ENCODE measurements at regions not wholly inside any gene's neighbourhood (a gene's known extent, or its start where the extent isn't known, plus 50 kb on each side); places are given as distances from the start of the nearest gene placed in this dataset.

DNA sequence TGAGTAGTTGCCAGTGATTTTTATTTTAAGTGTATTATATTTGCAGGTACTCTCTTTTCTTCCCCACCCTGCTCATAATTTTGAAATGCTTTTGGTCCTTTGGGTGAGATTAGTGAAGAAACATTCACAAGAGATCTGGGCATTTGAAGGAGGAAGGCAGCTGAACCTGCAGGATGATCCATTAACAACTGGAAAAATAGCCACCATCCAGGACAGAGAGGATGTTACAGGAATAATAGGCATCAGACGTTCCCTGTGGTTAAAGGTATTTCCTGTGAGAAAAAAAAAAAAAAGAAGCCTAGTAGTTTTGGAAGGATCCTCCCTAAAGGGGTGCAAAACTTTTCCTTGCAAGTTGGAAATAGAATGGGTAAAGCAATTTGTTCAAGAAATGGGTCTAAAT lies 145.3 kb downstream of the SLC38A4 start:
- Mint-ChIP-seq H3K27ac (ENCODE audit: low read depth, unreplicated experiment) (no peak overlapping the region), H3K4me1 (ENCODE audit: insufficient read depth, unreplicated experiment) (peaks cover 25% of the 10 kb centered on the region), H3K27me3 (ENCODE audit: insufficient read depth, unreplicated experiment) (no peaks in the 10 kb centered on the region), H3K36me3 (ENCODE audit: insufficient read depth, unreplicated experiment) (no peaks in the 10 kb centered on the region), H3K4me3 (ENCODE audit: unreplicated experiment) (no peak overlapping the region), H3K9me3 (ENCODE audit: unreplicated experiment) (peaks cover 17% of the 10 kb centered on the region)
- ChIA-PET CTCF (interaction anchor here (0.5 to 5.6 kb wide), 5 partner anchors 19 to 556 kb away, joined by 3 to 47 read pairs (median 3); no protein-coding TSS in a partner anchor), POLR2A (interaction anchor here (0.6 to 19.7 kb wide), 11 partner anchors 9 to 688 kb away, joined by 3 to 497 read pairs (median 6); partner anchors contain the start of genes SLC38A1 and SLC38A2)
- no peak for DNase-seq (ENCODE audit: unreplicated experiment)
- no TSS peak for BruUV-seq (replicated peaks)
- TF ChIP-seq, protein P1, sequence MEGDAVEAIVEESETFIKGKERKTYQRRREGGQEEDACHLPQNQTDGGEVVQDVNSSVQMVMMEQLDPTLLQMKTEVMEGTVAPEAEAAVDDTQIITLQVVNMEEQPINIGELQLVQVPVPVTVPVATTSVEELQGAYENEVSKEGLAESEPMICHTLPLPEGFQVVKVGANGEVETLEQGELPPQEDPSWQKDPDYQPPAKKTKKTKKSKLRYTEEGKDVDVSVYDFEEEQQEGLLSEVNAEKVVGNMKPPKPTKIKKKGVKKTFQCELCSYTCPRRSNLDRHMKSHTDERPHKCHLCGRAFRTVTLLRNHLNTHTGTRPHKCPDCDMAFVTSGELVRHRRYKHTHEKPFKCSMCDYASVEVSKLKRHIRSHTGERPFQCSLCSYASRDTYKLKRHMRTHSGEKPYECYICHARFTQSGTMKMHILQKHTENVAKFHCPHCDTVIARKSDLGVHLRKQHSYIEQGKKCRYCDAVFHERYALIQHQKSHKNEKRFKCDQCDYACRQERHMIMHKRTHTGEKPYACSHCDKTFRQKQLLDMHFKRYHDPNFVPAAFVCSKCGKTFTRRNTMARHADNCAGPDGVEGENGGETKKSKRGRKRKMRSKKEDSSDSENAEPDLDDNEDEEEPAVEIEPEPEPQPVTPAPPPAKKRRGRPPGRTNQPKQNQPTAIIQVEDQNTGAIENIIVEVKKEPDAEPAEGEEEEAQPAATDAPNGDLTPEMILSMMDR (IDR thresholded peaks at IDR 0.05; ENCODE audit: unreplicated experiment): no peak
- intact Hi-C loops (cut with micrococcal nuclease): no loop called here

DNA sequence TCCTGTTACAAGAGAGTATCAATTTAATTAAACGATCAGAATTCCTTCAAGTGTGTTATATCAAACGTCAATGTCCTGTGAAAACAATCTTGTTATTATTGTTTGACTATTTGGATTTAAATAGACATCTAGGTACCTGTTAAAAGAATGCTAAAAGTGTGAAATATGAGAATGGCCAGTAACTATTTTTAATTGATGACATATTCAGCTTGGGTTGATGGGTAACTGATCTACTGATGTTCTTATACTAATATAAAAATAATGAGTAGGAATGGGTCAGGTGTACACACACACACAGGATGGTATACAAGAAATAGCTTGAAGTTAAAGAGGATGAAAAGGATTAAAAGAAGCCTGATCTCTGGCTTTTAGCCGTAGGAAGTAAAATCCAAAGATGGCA lies 146.0 kb downstream of the SLC38A4 start:
- DNase-seq (ENCODE audit: unreplicated experiment): no peak
- H3K36me3 Mint-ChIP-seq (ENCODE audit: insufficient read depth, unreplicated experiment): no peaks in the 10 kb centered on the region
- no TSS peak for BruUV-seq (replicated peaks)
- TF ChIP-seq, protein P1 (IDR thresholded peaks at IDR 0.05; ENCODE audit: unreplicated experiment): no peak
- H3K9me3 Mint-ChIP-seq (ENCODE audit: unreplicated experiment): peaks cover 17% of the 10 kb centered on the region
- H3K4me3 Mint-ChIP-seq (ENCODE audit: unreplicated experiment): no peak overlapping the region
- no peak overlapping the region for H3K27ac Mint-ChIP-seq (ENCODE audit: low read depth, unreplicated experiment)
- ChIA-PET POLR2A (interaction anchor here (0.7 to 19.7 kb wide), 13 partner anchors 16 to 689 kb away, joined by 3 to 497 read pairs (median 5); partner anchors contain the start of genes SCAF11, SLC38A1 and SLC38A2), CTCF (interaction anchor here (0.6 to 5.6 kb wide), 5 partner anchors 208 to 1031 kb away, joined by 3 to 47 read pairs (median 3); no protein-coding TSS in a partner anchor)
- intact Hi-C loops (cut with micrococcal nuclease): loop anchor here (5.0 kb wide), 3 partner anchors 187 to 687 kb away; partner anchors contain the start of gene SCAF11
- H3K27me3 Mint-ChIP-seq (ENCODE audit: insufficient read depth, unreplicated experiment): no peaks in the 10 kb centered on the region
- peaks cover 32% of the 10 kb centered on the region for H3K4me1 Mint-ChIP-seq (ENCODE audit: insufficient read depth, unreplicated experiment)

DNA sequence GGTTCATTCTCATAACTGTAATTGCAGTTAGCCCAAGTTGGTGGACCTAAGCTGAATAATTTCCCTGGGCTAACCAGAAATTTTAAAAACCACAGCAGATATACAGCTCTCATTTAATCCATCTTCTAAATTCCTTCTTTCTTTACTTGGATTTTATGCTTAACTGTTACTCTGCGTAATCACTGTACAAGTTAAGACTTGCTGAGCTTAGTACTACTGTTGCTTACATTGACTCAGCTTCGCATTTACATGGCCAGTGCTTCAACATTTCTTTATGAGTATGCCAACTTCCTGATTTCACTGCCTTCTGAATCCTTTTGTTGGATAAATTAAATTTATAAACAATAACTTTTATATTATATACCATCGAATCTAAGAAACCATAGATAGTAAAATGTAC lies 147.4 kb downstream of the SLC38A4 start:
- intact Hi-C loops (cut with micrococcal nuclease): loop anchor here (5.0 kb wide), 3 partner anchors 186 to 686 kb away; partner anchors contain the start of gene SCAF11
- ChIA-PET CTCF (interaction anchor here (0.5 to 5.6 kb wide), 18 partner anchors 11 to 663 kb away, joined by 3 to 47 read pairs (median 3); partner anchors contain the start of gene PCED1B), POLR2A (interaction anchor here (0.6 to 19.7 kb wide), 28 partner anchors 8 to 688 kb away, joined by 3 to 497 read pairs (median 6); partner anchors contain the start of genes SCAF11, SLC38A1 and SLC38A2)
- H3K27ac Mint-ChIP-seq (ENCODE audit: low read depth, unreplicated experiment): peak overlapping the region; percentile 98
- TF ChIP-seq, protein P1 (IDR thresholded peaks at IDR 0.05; ENCODE audit: unreplicated experiment): no peak
- BruUV-seq (replicated peaks): no TSS peak
- no peaks in the 10 kb centered on the region for H3K36me3 Mint-ChIP-seq (ENCODE audit: insufficient read depth, unreplicated experiment)
- DNase-seq (ENCODE audit: unreplicated experiment): peak; percentile 73
- peaks cover 43% of the 10 kb centered on the region for H3K4me1 Mint-ChIP-seq (ENCODE audit: insufficient read depth, unreplicated experiment)
- peak overlapping the region; percentile 38 for H3K4me3 Mint-ChIP-seq (ENCODE audit: unreplicated experiment)
- H3K9me3 Mint-ChIP-seq (ENCODE audit: unreplicated experiment): peaks cover 6% of the 10 kb centered on the region
- H3K27me3 Mint-ChIP-seq (ENCODE audit: insufficient read depth, unreplicated experiment): no peaks in the 10 kb centered on the region

DNA sequence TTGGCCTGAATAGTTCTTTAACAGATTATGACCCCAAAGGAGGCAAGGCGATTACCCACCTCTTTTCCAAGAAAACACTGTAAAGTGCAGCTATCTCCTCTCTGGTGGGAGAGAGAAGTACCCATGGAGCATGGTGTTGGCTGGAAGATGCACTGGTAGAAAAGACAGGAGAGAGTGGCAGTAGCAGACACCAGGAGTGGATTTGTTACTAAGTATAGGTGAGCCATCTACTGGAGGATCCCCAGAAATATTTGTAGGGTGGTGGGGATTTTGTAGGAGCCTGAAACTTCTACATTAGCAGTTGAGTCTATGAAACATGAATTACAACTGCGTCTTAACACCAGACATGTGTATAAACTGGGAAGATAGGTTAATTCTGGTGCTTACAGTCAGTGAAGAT lies 148.0 kb downstream of the SLC38A4 start:
- peaks cover 43% of the 10 kb centered on the region for H3K4me1 Mint-ChIP-seq (ENCODE audit: insufficient read depth, unreplicated experiment)

More for the DNA sequence above, 148.0 kb downstream of the SLC38A4 start:
- peak overlapping the region; percentile 38 for H3K4me3 Mint-ChIP-seq (ENCODE audit: unreplicated experiment)
- H3K36me3 Mint-ChIP-seq (ENCODE audit: insufficient read depth, unreplicated experiment): no peaks in the 10 kb centered on the region
- BruUV-seq (replicated peaks): no TSS peak
- ChIA-PET CTCF (interaction anchor here (0.6 to 5.6 kb wide), 20 partner anchors 14 to 687 kb away, joined by 3 to 47 read pairs (median 6); no protein-coding TSS in a partner anchor), POLR2A (interaction anchor here (0.7 to 19.7 kb wide), 38 partner anchors 12 to 687 kb away, joined by 3 to 497 read pairs (median 6); partner anchors contain the start of genes SCAF11, SLC38A1 and SLC38A2)
- TF ChIP-seq, protein P1 (IDR thresholded peaks at IDR 0.05; ENCODE audit: unreplicated experiment): peak; percentile 40
- peak overlapping the region; percentile 98 for H3K27ac Mint-ChIP-seq (ENCODE audit: low read depth, unreplicated experiment)
- DNase-seq (ENCODE audit: unreplicated experiment): peak; percentile 69
- H3K9me3 Mint-ChIP-seq (ENCODE audit: unreplicated experiment): no peaks in the 10 kb centered on the region
- intact Hi-C loops (cut with micrococcal nuclease): loop anchor here (1.0 to 5.0 kb wide), 9 partner anchors 185 to 685 kb away; partner anchors contain the start of genes SCAF11, SLC38A1 and SLC38A2
- no peaks in the 10 kb centered on the region for H3K27me3 Mint-ChIP-seq (ENCODE audit: insufficient read depth, unreplicated experiment)
